Activated CD8-positive, alpha-beta memory T cell treated with anti-CD3 and anti-CD28 coated beads, Interleukin-2, amount 50 U/mL, for 1 hour (primary cell): ENCODE measurements at regions not wholly inside any gene's neighbourhood (a gene's known extent, or its start where the extent isn't known, plus 50 kb on each side); places are given as distances from the start of the nearest gene placed in this dataset.
"Not testable (repeated sequence)": the region's sequence is repeated elsewhere in the genome, so short reads cannot be mapped to it uniquely, and the experiment has no call there.

Experiments
- DNase-seq: peaks from one replicate; pipeline ENCODE4 v3.0.0-alpha.2; 2020; ENCODE audit errors: extremely low read depth

DNA sequence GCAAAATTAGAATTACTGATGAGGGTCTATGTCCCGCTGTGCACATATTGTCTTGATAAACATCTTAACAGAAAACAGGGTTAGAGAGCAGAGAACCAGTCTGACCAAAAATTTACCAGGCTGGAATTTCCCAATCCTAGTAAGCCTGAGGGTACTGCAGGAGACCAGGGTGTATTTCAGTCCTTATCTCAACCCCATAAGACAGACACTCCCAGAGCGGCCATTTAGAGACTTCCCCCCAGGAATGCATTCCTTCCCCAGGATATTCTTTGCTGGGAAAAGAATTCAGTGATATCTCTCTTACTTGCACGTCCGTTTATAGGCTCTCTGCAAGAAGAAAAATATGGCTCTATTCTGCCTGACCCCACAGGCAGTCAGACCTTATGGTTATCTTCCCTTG lies 101.4 kb upstream of the FAM3C start:
- DNase-seq = not testable (repeated sequence)

DNA sequence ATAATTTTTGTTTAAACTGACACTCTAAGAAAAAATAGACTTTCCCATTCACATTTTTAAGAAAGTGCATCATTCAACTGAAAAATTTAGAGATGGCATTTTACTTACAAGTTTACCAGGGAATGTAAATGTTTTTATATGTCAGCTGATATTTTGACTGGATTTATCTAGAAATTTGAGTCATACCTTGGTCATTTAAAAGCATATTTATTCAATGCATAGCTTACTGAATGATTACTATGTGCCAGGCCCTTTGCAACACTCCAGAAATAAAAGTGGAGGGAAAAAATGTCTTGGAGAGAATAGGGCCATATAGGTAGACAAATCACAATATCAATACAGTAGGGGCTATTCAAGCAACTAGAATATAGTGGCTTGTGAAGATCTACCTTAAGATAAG lies 98.4 kb upstream of the FAM3C start:
- no peak for DNase-seq

DNA sequence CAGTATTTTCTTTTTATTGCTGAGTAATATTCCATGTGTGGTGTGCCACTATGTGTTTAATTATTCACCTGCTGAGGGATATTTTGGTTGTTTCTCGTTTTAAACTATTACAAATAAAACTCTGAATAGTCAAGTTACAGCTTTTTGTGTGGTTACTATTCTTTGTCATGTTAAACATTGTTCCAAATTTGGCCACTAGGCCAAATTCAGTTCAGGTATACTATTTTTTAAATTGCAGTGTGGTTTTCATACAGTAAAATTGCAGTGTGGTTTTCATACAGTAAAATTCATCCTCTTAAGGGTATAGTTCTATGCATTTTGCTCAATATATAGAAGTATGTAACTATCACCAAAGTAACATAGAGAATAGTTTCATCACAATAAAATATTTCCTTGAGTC lies 97.4 kb upstream of the FAM3C start:
- no peak for DNase-seq

DNA sequence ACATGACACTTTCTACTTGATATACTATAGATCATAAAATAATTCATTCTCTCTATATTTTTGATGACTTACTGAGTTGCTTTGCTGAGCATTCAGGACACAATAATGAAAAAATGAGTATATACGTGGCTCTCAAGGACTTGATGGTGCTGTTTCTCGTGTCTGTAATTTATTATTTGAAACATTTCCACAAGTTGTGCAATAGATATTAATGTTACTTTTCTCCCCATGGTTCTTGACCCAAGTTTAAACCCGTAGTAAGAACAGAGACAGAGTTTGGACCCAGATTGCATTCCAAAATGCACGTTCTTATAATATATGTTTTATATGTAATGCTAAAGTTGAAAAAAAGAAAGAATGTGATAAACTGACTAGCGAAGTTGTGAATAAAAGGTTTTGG lies 94.2 kb upstream of the FAM3C start:
- DNase-seq = no peak

GRCh38 chr7:121489440-121489839 lies 93.3 kb upstream of the FAM3C start:
- no peak for DNase-seq

GRCh38 chr7:121488111-121488650 lies 92.1 kb upstream of the FAM3C start:
- no peak for DNase-seq

GRCh38 chr7:121486590-121486989 lies 90.5 kb upstream of the FAM3C start:
- no peak for DNase-seq

GRCh38 chr7:121485467-121486243 lies 89.5 kb upstream of the FAM3C start:
- no peak for DNase-seq

DNA sequence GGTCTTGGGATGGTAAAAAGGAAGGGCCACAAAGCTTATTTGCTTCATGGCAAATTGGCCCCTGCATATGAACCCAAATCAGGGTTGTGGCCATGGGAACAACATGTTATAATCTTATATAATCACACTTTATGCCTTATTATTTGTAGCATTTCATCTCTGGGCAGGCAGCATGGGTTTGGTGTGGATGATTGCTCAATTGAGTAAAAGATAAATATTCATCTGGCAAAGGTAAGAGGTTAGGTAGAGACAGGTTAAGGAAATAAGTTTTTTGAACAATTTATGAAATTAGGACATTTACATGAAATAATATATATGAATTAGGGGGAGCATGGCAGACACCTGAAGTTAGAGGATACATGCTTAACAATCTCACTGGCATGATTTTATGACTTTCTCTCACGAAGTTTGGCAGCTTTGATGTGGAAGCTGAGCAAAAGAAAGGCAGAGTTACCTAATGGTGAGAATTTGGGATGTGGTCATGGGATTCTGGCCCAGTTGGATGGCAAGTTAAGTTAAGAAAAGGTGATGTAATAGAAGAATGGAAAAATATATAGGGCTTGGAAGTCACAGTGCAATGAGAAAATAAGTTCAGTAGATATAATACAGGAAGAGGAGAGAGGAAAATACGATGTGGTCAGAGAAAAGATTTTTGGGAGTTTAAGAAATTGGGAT lies 88.1 kb upstream of the FAM3C start:
- DNase-seq = no peak

DNA sequence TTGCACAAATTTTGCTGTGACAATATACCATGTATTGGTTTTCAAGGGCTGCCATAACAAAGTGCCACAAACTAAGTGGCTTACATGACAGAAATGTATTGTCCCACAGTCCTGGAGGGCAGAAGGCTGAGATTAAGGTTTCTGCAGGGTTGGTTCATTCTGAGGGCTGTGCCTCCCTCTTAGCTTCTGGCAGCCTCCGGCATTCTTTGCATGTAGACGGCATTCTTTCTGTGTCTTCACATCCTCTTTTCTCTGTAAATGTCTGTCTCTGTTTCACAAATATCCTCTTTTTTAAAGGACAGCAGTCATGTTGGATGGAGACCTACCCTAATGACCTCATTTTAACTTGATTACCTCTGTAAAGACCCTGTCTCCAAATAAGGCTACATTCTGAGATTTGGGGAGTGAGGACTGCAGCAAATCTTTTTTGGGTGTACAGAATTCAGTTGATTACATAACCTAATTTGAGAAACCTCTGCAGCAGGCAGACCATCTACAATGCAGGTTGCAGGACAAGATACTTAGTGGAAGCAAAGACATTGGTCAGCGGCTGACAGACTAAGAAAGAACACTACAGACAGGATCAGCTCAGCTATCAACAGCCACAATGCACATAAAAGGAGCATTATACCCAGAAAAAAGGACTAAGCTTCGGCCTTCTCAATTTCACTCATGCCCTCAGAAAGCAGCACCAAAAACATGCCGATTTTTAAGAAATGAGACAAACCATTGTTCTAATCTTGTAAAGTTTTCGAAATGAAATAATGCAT lies 84.6 kb upstream of the FAM3C start:
- no peak for DNase-seq

DNA sequence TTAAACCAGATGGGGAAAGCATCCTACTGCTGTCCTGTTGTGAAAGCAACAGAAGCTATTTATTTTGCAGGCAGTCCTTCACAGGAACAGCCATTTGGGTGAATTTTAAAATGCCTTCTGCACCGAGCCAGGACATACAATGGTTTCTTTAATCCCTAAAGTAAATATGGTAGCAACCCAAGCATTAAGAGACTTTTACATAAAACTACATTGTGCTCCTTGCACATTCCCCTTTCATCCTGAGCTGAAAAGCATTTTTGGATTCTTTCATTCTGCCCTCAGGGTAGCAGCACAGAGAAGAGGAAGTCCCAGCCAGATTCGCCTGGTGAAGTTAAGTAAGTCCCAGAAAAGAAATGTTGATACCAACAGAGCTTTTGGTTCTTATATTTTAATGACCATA lies 84.0 kb upstream of the FAM3C start:
- DNase-seq = no peak

GRCh38 chr7:121479466-121479865 lies 83.4 kb upstream of the FAM3C start:
- no peak for DNase-seq

- no peak for DNase-seq
Measured at GRCh38 chr7:121475806-121476205, 79.7 kb upstream of the FAM3C start.

GRCh38 chr7:121474301-121474673 lies 78.2 kb upstream of the FAM3C start:
- no peak for DNase-seq

DNA sequence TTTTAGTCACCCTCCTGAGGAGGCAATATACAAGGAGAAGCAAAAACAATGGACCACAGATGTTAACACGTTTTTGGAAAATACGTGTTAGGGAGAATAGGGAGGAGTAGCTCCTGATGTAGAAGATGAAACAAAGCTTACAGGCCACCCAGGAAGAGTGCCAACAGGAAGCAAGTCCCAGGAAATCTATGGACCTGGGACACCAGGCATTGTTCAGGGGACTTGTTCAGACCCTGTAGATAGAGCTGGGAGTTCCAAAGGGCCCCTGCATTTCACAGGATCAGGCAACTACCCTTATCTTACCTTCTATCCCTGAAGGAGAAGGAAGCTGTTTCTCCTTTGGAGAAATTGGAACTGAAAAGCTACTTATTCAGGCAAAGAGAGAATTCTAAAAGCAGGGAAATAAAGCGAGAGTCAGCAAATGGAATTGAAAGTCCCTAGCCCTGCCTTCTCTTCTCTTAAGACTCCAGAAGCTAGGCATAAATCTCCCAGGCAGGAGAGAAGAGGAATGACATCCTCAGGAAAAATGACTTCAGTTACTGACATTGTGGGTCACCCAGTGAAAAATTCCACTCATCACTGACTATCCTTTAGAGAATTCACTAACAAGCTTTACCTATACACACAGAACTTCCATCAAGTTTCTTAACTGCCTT lies 77.7 kb upstream of the FAM3C start:
- DNase-seq = no peak

DNA sequence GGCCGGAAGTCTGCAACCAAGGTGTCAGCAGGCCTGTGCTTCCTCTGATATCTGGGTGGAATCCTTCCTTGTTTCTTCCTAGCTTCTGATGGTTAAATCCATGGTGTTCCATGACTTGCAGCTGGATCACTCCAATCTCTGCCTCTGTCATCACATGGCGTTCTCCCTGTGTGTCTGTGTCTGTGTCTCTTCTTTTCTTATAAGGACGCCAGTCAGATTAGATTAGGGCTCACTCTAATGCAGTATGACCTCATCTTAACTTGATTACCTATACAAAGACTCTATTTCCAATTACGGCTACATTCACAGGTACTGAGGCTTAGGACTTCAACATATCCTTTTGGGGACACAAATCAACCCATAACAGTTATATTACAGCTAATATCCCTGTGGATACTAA lies 70.3 kb upstream of the FAM3C start:
- DNase-seq = no peak

DNA sequence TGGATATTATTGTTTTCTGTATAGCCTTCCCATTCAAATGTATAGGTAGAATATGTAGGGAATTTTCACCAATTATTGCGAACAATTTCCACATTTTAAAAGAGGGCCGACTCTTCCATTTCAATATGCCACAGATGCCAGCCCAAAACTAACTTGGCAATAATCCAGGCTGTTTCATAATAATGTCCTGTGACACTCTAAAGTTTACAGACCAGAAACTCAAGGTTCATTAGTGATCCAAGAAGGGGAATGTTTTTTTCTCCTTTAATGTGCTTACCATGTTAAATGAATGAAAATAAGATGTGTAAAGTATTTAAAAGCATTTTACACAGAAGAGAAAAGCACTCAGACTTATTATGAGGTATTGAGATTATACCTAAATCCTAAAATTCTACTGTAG lies 63.0 kb upstream of the FAM3C start:
- no peak for DNase-seq

DNA sequence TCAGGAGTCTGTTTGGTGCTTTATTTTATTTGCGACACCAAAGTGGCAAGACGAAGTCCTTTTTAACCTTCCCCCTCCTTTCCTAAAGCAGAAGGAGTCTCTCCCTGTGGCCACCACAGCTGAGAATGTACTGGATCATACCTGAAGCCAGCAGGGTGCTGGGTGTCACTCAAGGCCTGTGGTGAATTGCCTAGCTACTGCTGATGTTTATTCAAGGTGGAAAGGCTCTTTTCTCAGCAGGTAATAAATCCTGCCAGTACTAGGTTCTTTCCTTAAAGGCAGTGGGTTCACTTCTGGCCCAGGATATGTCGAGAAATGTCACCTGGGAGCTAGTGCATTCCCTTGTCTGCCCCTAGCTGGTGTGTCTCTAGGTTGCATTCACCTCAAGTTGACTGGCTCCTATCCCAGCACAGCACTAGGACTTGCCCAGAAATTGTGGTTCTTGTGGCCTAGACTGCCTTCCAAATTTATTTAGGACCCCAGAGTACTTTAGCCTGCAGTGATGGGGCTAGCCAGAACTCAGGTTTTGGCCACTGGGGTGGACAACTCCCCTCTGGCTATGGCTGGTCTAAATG lies 60.8 kb upstream of the FAM3C start:
- no peak for DNase-seq

DNA sequence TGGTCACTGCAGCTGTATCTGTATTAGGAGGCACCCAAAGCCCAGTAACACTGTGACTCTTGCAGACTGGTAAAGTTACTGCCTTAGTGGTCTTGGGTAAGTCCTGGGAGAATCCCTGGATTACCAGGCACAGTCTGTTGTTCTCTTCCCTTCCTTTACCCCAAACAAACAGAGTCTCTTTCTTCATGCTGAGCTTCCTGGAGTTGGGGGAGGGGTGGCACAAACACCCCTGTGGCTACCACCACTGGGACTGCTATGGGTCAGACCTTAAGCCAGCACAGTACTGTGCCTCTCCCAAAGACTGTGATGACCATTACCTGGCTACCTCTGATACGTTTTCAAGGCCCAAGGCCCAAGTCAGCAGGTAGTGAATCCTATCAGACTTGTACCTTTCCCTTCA lies 59.9 kb upstream of the FAM3C start:
- DNase-seq = no peak

- no peak for DNase-seq
Measured at GRCh38 chr7:121452389-121452788, 56.3 kb upstream of the FAM3C start.

- DNase-seq = no peak
Measured at GRCh38 chr7:121451367-121452094, 55.4 kb upstream of the FAM3C start.
